A549 (cell line): ENCODE measurements at regions not wholly inside any gene's neighbourhood (a gene's known extent, or its start where the extent isn't known, plus 50 kb on each side); places are given as distances from the start of the nearest gene placed in this dataset.
"Not testable (repeated sequence)": the region's sequence is repeated elsewhere in the genome, so short reads cannot be mapped to it uniquely, and the experiment has no call there.

Experiments used
- ATAC-seq, 2 experiments: fragments of 200-7000 bp in 1 of 2; fragments of >200 bp in 1 of 2; cut with Nextera tagmentation in 1 of 2; cut with Tn5 transposase in 1 of 2; 3 replicates each; pipeline versions ENCODE4 v1.8.0 to v1.9.1; 2018 to 2020; ENCODE audit warnings: mild to moderate bottlenecking in 1 of 2, moderate library complexity in 1 of 2
- CTCF ChIA-PET: fragments of 300-600 bp; sonication (Branson Sonifier 250); formaldehyde crosslinking; extraction: SDS; loops from one replicate; lab custom pipeline; 2021; ENCODE audit warnings: antibody characterized with exemption, inconsistent platforms; lab: Yijun Ruan, JAX
- POLR2A ChIA-PET: fragments of 350-600 bp; formaldehyde crosslinking; extraction: SDS; loops from one replicate; lab custom pipeline; 2021; ENCODE audit warnings: antibody characterized with exemption, inconsistent platforms; lab: Yijun Ruan, JAX
- DNase-seq, 2 experiments: peaks; one replicate each; pipeline versions ENCODE4 v3.0.0 to v3.0.0-alpha.2; 2011 to 2016; ENCODE audit warnings: low read depth in 1 of 2, low spot score in 1 of 2
- FAIRE-seq: peaks from 2 replicates; lab custom pipeline; 2011; peaks lifted over from hg19 to GRCh38; lab: Jason Lieb, UNC
- H3K27ac ChIP-seq, 2 experiments: fragments of >200 bp; sonication (Bioruptor Twin); formaldehyde crosslinking; 3 replicates each; pipeline ENCODE4 v1.5.1; 2016 to 2017
- H3K4me1 ChIP-seq: fragments of >200 bp; sonication (Bioruptor Twin); formaldehyde crosslinking; 3 replicates; pipeline ENCODE4 v1.6.1; 2016
- H3K4me2 ChIP-seq: fragments of >200 bp; sonication (Bioruptor Twin); formaldehyde crosslinking; 3 replicates; pipeline ENCODE4 v1.6.1; 2016
- H3K4me3 ChIP-seq: fragments of >200 bp; sonication (Bioruptor Twin); formaldehyde crosslinking; 3 replicates; pipeline ENCODE4 v1.5.1; 2016
- H3K9me3 ChIP-seq: fragments of >200 bp; sonication (Bioruptor Twin); formaldehyde crosslinking; 3 replicates; pipeline ENCODE4 v1.6.1; 2016
- BCL3 ChIP-seq: fragments of >200 bp; sonication (Bioruptor Twin); formaldehyde crosslinking; IDR thresholded peaks from 3 replicates; pipeline ENCODE4 v1.6.1; 2016
- CTCF ChIP-seq: fragments of >200 bp; sonication (Bioruptor Twin); formaldehyde crosslinking; IDR thresholded peaks from 3 replicates; pipeline ENCODE4 v1.5.1; 2016
- ELK1 ChIP-seq: fragments of 150-350 bp; IDR thresholded peaks from 2 replicates; pipeline ENCODE4 v1.6.1; 2014; ENCODE audit warnings: low read depth, mild to moderate bottlenecking, low read length
- EP300 ChIP-seq, 2 experiments: fragments of >200 bp; sonication (Bioruptor Twin); formaldehyde crosslinking; IDR thresholded peaks; 2 replicates in 1 of 2; 3 replicates in 1 of 2; pipeline ENCODE4 v1.6.1; 2016 to 2017
- FOXS1 ChIP-seq: fragments of 250-450 bp; sonication (Bioruptor Pico); IDR thresholded peaks from 2 replicates; pipeline ENCODE4 v1.5.0; 2020; ENCODE audit warnings: mild to moderate bottlenecking, moderate library complexity
- GATA3 ChIP-seq: IDR thresholded peaks from 2 replicates; pipeline ENCODE4 v1.6.1; 2012; ENCODE audit warnings: borderline replicate concordance
- HMGXB4 ChIP-seq: fragments of 250-450 bp; sonication (Bioruptor Pico); IDR thresholded peaks from 2 replicates; pipeline ENCODE4 v1.5.0; 2021; ENCODE audit warnings: mild to moderate bottlenecking, moderate library complexity, borderline replicate concordance
- HOXA7 ChIP-seq: fragments of 250-450 bp; sonication (Bioruptor Pico); IDR thresholded peaks from 2 replicates; pipeline ENCODE4 v1.5.0; 2020; ENCODE audit warnings: mild to moderate bottlenecking, moderate library complexity
- JUN ChIP-seq, 2 experiments: fragments of >200 bp; sonication (Bioruptor Twin); formaldehyde crosslinking; IDR thresholded peaks; 2 replicates in 1 of 2; 3 replicates in 1 of 2; pipeline ENCODE4 v1.6.1; 2016 to 2017
- MAFK ChIP-seq: fragments of 450-650 bp; IDR thresholded peaks from 2 replicates; pipeline ENCODE4 v1.6.1; 2014; ENCODE audit not compliant: partially characterized antibody
- MAX ChIP-seq: IDR thresholded peaks from 2 replicates; pipeline ENCODE4 v1.6.1; 2012
- MYC ChIP-seq: IDR thresholded peaks from 2 replicates; pipeline ENCODE4 v1.6.1; 2012; ENCODE audit warnings: mild to moderate bottlenecking, inconsistent platforms, low read length, improper control_type of control experiment, borderline replicate concordance
- PBX3 ChIP-seq: IDR thresholded peaks from 2 replicates; pipeline ENCODE4 v1.6.1; 2012
- USF2 ChIP-seq: fragments of 450-650 bp; IDR thresholded peaks from 2 replicates; pipeline ENCODE4 v1.6.1; 2014; ENCODE audit warnings: antibody characterized with exemption
- ZFP36 ChIP-seq: fragments of 450-650 bp; IDR thresholded peaks from 2 replicates; pipeline ENCODE4 v1.6.1; 2014; ENCODE audit warnings: borderline replicate concordance; ENCODE audit not compliant: partially characterized antibody
- ZNF302 ChIP-seq: fragments of 250-450 bp; sonication (Bioruptor Pico); IDR thresholded peaks from 2 replicates; pipeline ENCODE4 v1.9.0; 2021; ENCODE audit warnings: inconsistent platforms, mild to moderate bottlenecking, moderate library complexity
- WGBS: methylation state at CpG from one replicate; pipeline ENCODE4 v1.1.6; 2017; ENCODE audit errors: missing lambda C conversion rate; 5-methylcytosine and 5-hydroxymethylcytosine counted together

GRCh38 chr5:2534251-2534650 lies 217.2 kb downstream of the IRX2 start (continued):
- TF ChIP-seq HMGXB4 = no peak
- no peak for TF ChIP-seq PBX3
- no peak for TF ChIP-seq MYC
- no peak for TF ChIP-seq BCL3
- TF ChIP-seq GATA3 = no peak
- TF ChIP-seq HOXA7 (CRISPR knock-in tag) = no peak
- no peak for TF ChIP-seq FOXS1 (CRISPR knock-in tag)
- no peak for TF ChIP-seq ZFP36
- TF ChIP-seq USF2 = no peak
- TF ChIP-seq MAFK = no peak

GRCh38 chr5:2533848-2534247 lies 217.6 kb downstream of the IRX2 start:
- H3K27ac ChIP-seq, POLR2A ChIA-PET, H3K9me3 ChIP-seq, H3K4me1 ChIP-seq, ATAC-seq, H3K4me3 ChIP-seq, FAIRE-seq, H3K4me2 ChIP-seq, DNase-seq: not testable (repeated sequence)
- CTCF ChIA-PET = interaction anchor here (0.9 kb wide), 1 partner anchor 37 kb away, joined by 3 read pairs; no protein-coding TSS in a partner anchor
- 43% methylated on average over 2 of the region's 2 CpGs for WGBS

GRCh38 chr5:2532809-2533208 lies 218.7 kb downstream of the IRX2 start:
- no peak for DNase-seq
- ChIA-PET POLR2A (no interaction called here), CTCF (no interaction called here)
- no peaks in the 10 kb centered on the region for H3K9me3 ChIP-seq
- ATAC-seq = no peak
- 3% methylated on average over 4 of the region's 5 CpGs for WGBS
- FAIRE-seq = no peak
- no peak overlapping the region for H3K4me3 ChIP-seq
- H3K27ac ChIP-seq = no peak overlapping the region
- no peak for TF ChIP-seq MAX
- no peak for TF ChIP-seq ZNF302 (CRISPR knock-in tag)
- TF ChIP-seq ELK1 = no peak
- no peak for TF ChIP-seq CTCF
- TF ChIP-seq FOXS1 (CRISPR knock-in tag) = no peak
- no peak for TF ChIP-seq EP300 (IDR thresholded peaks at IDR 0.05)
- no peak for TF ChIP-seq USF2
- TF ChIP-seq JUN (IDR thresholded peaks at IDR 0.05) = no peak
- TF ChIP-seq, all 56 proteins: peak for 0
- Histone ChIP-seq H3K4me1 (no peaks in the 10 kb centered on the region), H3K4me2 (no peak overlapping the region)
